GM12891 (cell line): ENCODE measurements at regions not wholly inside any gene's neighbourhood (a gene's known extent, or its start where the extent isn't known, plus 50 kb on each side); places are given as distances from the start of the nearest gene placed in this dataset.

Experiments used
- POLR2A ChIP-seq: IDR thresholded peaks from 2 replicates; pipeline ENCODE4 v1.6.1; 2011; ENCODE audit warnings: low read depth, low read length, control low read depth
- POLR2AphosphoS5 ChIP-seq: IDR thresholded peaks from 2 replicates; pipeline ENCODE4 v1.6.1; 2011; ENCODE audit warnings: low read depth, low read length, control low read depth
- SPI1 ChIP-seq: IDR thresholded peaks from 2 replicates; pipeline ENCODE4 v1.6.1; 2011; ENCODE audit warnings: low read depth, low read length, control low read depth
- TAF1 ChIP-seq: IDR thresholded peaks from 2 replicates; pipeline ENCODE4 v1.6.1; 2011; ENCODE audit warnings: low read depth, low read length, control low read depth

GRCh38 chrX:8103655-8104054 is 67.4 kb downstream of the VCX2 start:
- TF ChIP-seq POLR2AphosphoS5 = no peak
- TF ChIP-seq POLR2A = no peak
- no peak for TF ChIP-seq SPI1
- no peak for TF ChIP-seq TAF1
